B cell (primary cell): ENCODE measurements at regions not wholly inside any gene's neighbourhood (a gene's known extent, or its start where the extent isn't known, plus 50 kb on each side); places are given as distances from the start of the nearest gene placed in this dataset.

Experiments used
- ATAC-seq: fragments of 200-7000 bp; cut with Tn5 transposase; one replicate; pipeline ENCODE4 v1.10.0; 2021; ENCODE audit warnings: low read depth, mild to moderate bottlenecking, moderate number of reproducible peaks, moderate library complexity
- CTCF ChIA-PET: fragments of 350-600 bp; sonication (Branson Sonifier 250); formaldehyde crosslinking; loops from one replicate; lab custom pipeline; 2021; ENCODE audit warnings: antibody characterized with exemption, inconsistent platforms; lab: Charles Lee
- POLR2A ChIA-PET: fragments of 350-600 bp; sonication (Branson Sonifier 250); formaldehyde crosslinking; loops from one replicate; lab custom pipeline; 2021; ENCODE audit warnings: antibody characterized with exemption; lab: Charles Lee
- DNase-seq: peaks from one replicate; pipeline ENCODE4 v3.0.0; 2013
- H2AFZ ChIP-seq: 2 replicates; pipeline ENCODE4 v1.6.1; 2012; ENCODE audit warnings: mild to moderate bottlenecking, low read depth, low read length; ENCODE audit not compliant: insufficient read depth, poor library complexity, severe bottlenecking
- H3K27ac ChIP-seq, 2 donors: 1 replicate in 1 of 2; 2 replicates in 1 of 2; pipeline ENCODE4 v1.5.1; 2012 to 2013; ENCODE audit warnings: low read length in 2 of 2, mild to moderate bottlenecking in 2 of 2, moderate library complexity in 1 of 2
- H3K27me3 ChIP-seq, 4 experiments: fragments of 200-600 bp in 1 of 4; sonication (generic) in 1 of 4; replicated peaks in 1 of 4; 1 replicate in 2 of 4; 2 replicates in 2 of 4; pipeline versions ENCODE4 v1.6.1 to v1.7.0; 2013 to 2016; ENCODE audit warnings: low read length in 3 of 4, mild to moderate bottlenecking in 2 of 4, mixed read lengths in 1 of 4, moderate library complexity in 1 of 4; ENCODE audit not compliant: insufficient read depth in 4 of 4, control insufficient read depth in 3 of 4; ENCODE audit errors: control extremely low read depth in 1 of 4
- H3K36me3 ChIP-seq, 2 experiments: replicated peaks in 1 of 2; 1 replicate in 1 of 2; 2 replicates in 1 of 2; pipeline versions ENCODE4 v1.6.1 to v1.7.1; 2013; ENCODE audit warnings: low read length in 1 of 2; ENCODE audit not compliant: insufficient read depth in 2 of 2, control insufficient read depth in 1 of 2; ENCODE audit errors: control extremely low read depth in 1 of 2, extremely low read depth in 1 of 2
- H3K4me1 ChIP-seq, 2 donors: fragments of 200-600 bp in 1 of 2; sonication (generic) in 1 of 2; 1 replicate in 1 of 2; 2 replicates in 1 of 2; pipeline versions ENCODE4 v1.5.1 to v1.6.1; 2013 to 2017; ENCODE audit warnings: low read length in 2 of 2; ENCODE audit not compliant: control insufficient read depth in 2 of 2, insufficient read depth in 2 of 2
- H3K4me2 ChIP-seq: replicated peaks from 2 replicates; pipeline ENCODE3; 2012; ENCODE audit warnings: mild to moderate bottlenecking, low read depth, low read length; ENCODE audit not compliant: poor library complexity, severe bottlenecking
- H3K4me3 ChIP-seq, 5 experiments: fragments of 200-600 bp in 1 of 5; sonication (generic) in 1 of 5; 1 replicate in 3 of 5; 2 replicates in 2 of 5; pipeline versions ENCODE4 v1.5.1 to v1.7.0; 2011 to 2016; ENCODE audit warnings: low read length in 4 of 5, mild to moderate bottlenecking in 4 of 5, low read depth in 2 of 5, control low read depth in 1 of 5, moderate library complexity in 1 of 5; ENCODE audit not compliant: insufficient read depth in 1 of 5; ENCODE audit errors: control extremely low read depth in 1 of 5, extremely low read depth in 1 of 5
- H3K79me2 ChIP-seq: fragments of 200-600 bp; sonication (generic); one replicate; pipeline ENCODE4 v1.6.0; 2016; ENCODE audit warnings: low read length; ENCODE audit not compliant: control insufficient read depth, insufficient read depth
- H3K9ac ChIP-seq: fragments of 200-600 bp; sonication (generic); 2 replicates; pipeline ENCODE4 v1.6.1; 2017; ENCODE audit warnings: mild to moderate bottlenecking, low read length, moderate library complexity
- H3K9me3 ChIP-seq, 3 donors: one replicate each; pipeline versions ENCODE4 v1.6.1 to v1.7.1; 2013; ENCODE audit warnings: low read length in 2 of 3; ENCODE audit not compliant: control insufficient read depth in 2 of 3, insufficient read depth in 1 of 3; ENCODE audit errors: control extremely low read depth in 1 of 3
- H4K20me1 ChIP-seq: 2 replicates; pipeline ENCODE4 v1.6.0; 2012; ENCODE audit warnings: mild to moderate bottlenecking, low read length; ENCODE audit not compliant: insufficient read depth, control insufficient read depth, poor library complexity, severe bottlenecking
- H3K27ac Mint-ChIP-seq: one replicate; pipeline ENCODE4 v1.8.0; 2021; ENCODE audit warnings: mixed read lengths
- H3K27me3 Mint-ChIP-seq: one replicate; pipeline ENCODE4 v1.8.0; 2021; ENCODE audit warnings: mixed read lengths
- H3K4me1 Mint-ChIP-seq: one replicate; pipeline ENCODE4 v1.8.0; 2021; ENCODE audit warnings: mixed read lengths
- H3K4me3 Mint-ChIP-seq: one replicate; pipeline ENCODE4 v1.8.0; 2021; ENCODE audit warnings: mixed read lengths
- H3K9me3 Mint-ChIP-seq: one replicate; pipeline ENCODE4 v1.8.0; 2022; ENCODE audit warnings: mixed read lengths; ENCODE audit not compliant: insufficient read depth
- CTCF ChIP-seq: fragments of 200-600 bp; IDR thresholded peaks from one replicate; pipeline ENCODE4 v1.8.0; 2022; ENCODE audit warnings: antibody characterized with exemption, mild to moderate bottlenecking
- EZH2 ChIP-seq: IDR thresholded peaks from 2 replicates; pipeline ENCODE4 v1.6.1; 2012; ENCODE audit warnings: borderline replicate concordance, low read depth, mild to moderate bottlenecking, moderate library complexity, low read length; ENCODE audit not compliant: insufficient read depth, poor library complexity, severe bottlenecking
- WGBS: methylation state at CpG from one replicate; pipeline ENCODE4 v1.1.5; 2013; ENCODE audit warnings: missing lambda C conversion rate; ENCODE audit not compliant: insufficient coverage; 5-methylcytosine and 5-hydroxymethylcytosine counted together
- intact Hi-C: fragments of 100-400 bp; cut with micrococcal nuclease; formaldehyde crosslinking; loops from one replicate; pipeline ENCODE4 v1.10.0; 2022

DNA sequence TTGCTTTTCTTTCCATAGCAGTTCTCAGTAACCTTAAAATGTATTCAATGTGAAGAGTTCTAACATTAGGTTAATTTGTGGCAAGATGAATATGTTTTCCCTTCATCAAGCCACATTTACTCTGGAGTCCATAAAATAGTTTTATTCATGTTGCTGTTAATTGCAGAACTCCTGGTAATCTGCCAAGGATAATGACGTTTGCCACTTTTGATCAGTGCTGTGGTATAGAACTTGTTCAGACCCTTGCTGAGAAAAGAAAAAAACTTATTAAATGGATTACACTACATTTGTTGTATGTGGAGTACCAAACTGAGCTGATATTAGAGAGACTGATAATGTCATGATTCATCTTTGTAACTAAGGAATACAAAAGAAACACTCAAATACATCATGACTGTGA lies 212.4 kb upstream of the DMAC1 start:
- CTCF ChIA-PET: no interaction called here
- Mint-ChIP-seq H3K4me3 (no peak overlapping the region), H3K9me3 (peaks cover 2% of the 10 kb centered on the region), H3K4me1 (no peaks in the 10 kb centered on the region), H3K27me3 (no peaks in the 10 kb centered on the region), H3K27ac (no peak overlapping the region)
- H3K27me3 ChIP-seq: no peaks in the 10 kb centered on the region
- H3K4me2 ChIP-seq: no peak overlapping the region
- no peak overlapping the region for H3K4me3 ChIP-seq
- POLR2A ChIA-PET: no interaction called here
- no CpG with 5 or more reads among the region's 1 CpG for WGBS
- no peak overlapping the region for H2AFZ ChIP-seq
- no peak for TF ChIP-seq CTCF
- TF ChIP-seq EZH2: no peak
- intact Hi-C loops: no loop called here
- H3K27ac ChIP-seq: no peak overlapping the region
- H3K4me1 ChIP-seq: no peaks in the 10 kb centered on the region
- no peaks in the 10 kb centered on the region for H4K20me1 ChIP-seq
- H3K9me3 ChIP-seq: no peaks in the 10 kb centered on the region
- no peaks in the 10 kb centered on the region for H3K79me2 ChIP-seq
- H3K36me3 ChIP-seq: no peaks in the 10 kb centered on the region
- DNase-seq (no peak), ATAC-seq (no peak)
- H3K9ac ChIP-seq: no peak overlapping the region

DNA sequence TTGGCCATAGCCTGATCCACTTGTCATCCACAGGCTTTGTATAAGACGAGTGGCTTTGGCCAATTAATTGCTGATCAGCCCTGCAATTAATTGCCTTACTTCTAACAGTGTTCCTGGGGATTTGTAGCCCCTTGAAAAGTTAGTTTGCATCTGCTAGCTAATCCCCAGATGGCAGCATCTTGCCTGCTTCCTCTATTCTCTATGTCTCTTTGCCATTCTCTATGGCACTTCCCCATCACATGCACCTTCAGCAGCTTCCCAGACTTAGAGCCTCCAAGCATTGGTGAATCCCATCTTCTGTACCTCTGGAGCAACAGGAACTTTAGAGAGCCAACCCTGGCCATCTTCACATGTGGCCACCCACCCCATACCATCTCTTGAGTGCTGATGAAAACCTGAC lies 197.0 kb upstream of the DMAC1 start:
- no peak overlapping the region for H3K27ac ChIP-seq
- Mint-ChIP-seq H3K4me3 (no peak overlapping the region), H3K27ac (no peak overlapping the region), H3K4me1 (peaks cover 7% of the 10 kb centered on the region), H3K9me3 (no peaks in the 10 kb centered on the region), H3K27me3 (no peaks in the 10 kb centered on the region)
- WGBS: 92% methylated on average over 1 of the region's 1 CpG
- ATAC-seq (no peak), DNase-seq (no peak)
- no peaks in the 10 kb centered on the region for H3K27me3 ChIP-seq
- ChIA-PET POLR2A (no interaction called here), CTCF (interaction anchor here (1.0 kb wide), 1 partner anchor 20 kb away, joined by 3 read pairs; no protein-coding TSS in a partner anchor)
- no peaks in the 10 kb centered on the region for H3K9me3 ChIP-seq
- peak overlapping the region; percentile 16 for H2AFZ ChIP-seq
- no peaks in the 10 kb centered on the region for H4K20me1 ChIP-seq
- peaks cover 0 to 6% of the 10 kb centered on the region in 2 donors for H3K4me1 ChIP-seq
- no peak for TF ChIP-seq CTCF
- TF ChIP-seq EZH2: no peak
- no peak overlapping the region for H3K4me3 ChIP-seq
- no peak overlapping the region for H3K4me2 ChIP-seq
- intact Hi-C loops: no loop called here
- no peaks in the 10 kb centered on the region for H3K36me3 ChIP-seq
- H3K79me2 ChIP-seq: no peaks in the 10 kb centered on the region
- H3K9ac ChIP-seq: no peak overlapping the region
